AML-193 (cell line): ENCODE measurements at regions not wholly inside any gene's neighbourhood (a gene's known extent, or its start where the extent isn't known, plus 50 kb on each side); places are given as distances from the start of the nearest gene placed in this dataset.

ENCODE experiments used
- DNase-seq, 2 experiments: peaks; one replicate each; lab custom pipeline; 2025; lab: John Stamatoyannopoulos, UW

DNA sequence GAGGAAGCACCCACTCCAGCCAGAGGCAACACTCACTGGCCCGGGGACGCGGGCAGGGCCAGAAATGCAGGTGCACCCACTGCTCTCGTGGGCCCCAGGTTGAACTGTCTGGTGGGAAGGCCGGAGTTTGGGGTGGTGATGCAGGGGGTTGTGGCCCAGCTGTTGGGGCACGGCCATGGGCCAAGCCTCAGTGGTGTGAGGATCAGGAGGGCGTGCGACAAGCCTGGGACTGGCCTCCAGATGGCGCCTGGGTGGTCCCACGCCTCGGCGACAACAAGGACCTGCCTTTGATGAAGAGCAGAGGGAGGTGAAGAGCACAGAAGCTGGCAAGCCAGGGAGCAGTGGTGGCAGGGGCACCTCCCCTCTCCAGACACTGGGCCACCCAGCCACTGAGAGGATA, 240.8 kb downstream of the BRD1 start:
- DNase-seq = no peak

DNA sequence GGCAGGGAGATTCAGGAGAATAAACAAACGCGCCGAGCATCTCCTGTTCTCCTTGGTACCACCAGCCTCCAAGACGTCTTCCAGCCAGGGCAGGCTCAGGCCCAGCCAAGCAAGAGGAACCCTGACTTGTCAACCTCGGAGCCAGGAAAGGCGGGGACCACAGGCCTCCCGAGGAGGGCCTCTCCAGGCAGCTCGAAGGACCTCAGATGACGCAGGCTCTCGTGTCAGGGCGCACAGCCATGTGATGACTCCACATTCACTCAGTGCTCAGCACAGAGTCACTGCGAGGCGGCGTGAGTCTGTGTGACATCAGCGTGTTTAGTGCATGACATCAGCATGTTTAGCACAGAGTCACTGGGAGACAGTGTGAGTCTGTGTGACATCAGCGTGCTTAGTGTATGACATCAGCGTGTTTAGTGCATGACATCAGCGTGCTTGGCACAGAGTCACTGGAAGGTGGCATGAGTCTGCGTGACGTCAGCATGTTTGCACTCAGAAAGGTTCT, 241.4 kb downstream of the BRD1 start:
- DNase-seq = no peak

DNA sequence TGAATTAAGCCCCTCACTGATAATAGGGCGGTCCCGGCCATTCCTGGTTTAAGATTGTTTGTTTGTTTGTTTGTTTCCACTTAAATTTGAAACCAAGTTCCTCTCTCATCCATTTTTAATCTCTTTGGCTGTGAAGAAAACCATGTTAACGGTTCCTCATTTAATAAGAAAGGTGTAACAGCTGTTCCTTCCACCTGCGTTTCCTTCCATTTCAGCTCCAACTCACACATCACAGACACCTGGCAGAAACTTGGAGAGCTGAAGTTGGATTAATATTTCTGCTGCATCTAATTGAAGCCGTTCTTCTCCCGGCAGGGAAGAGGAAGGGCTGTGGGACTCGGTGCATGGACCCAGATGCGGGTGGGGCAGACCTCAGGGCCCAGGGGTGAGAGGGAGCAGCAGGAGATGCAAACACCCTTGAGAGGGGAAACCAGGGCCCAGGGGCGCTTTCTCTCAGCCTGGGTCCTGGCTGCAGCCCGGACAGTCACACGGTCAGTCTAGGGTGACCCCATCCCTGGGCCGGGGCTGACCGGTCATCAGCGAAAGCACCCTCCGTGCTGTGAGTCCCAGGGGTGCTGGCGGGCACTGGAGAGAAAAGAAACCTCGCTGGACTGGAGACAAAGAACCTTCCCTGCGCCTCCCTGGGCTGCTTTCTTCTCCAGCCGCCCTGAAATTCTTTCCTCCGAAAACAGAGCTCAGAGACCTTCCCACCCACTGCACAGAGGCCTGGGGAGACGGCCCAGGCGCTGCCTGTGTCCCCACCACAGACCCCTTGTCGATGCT, 242.0 kb downstream of the BRD1 start:
- no peak for DNase-seq

DNA sequence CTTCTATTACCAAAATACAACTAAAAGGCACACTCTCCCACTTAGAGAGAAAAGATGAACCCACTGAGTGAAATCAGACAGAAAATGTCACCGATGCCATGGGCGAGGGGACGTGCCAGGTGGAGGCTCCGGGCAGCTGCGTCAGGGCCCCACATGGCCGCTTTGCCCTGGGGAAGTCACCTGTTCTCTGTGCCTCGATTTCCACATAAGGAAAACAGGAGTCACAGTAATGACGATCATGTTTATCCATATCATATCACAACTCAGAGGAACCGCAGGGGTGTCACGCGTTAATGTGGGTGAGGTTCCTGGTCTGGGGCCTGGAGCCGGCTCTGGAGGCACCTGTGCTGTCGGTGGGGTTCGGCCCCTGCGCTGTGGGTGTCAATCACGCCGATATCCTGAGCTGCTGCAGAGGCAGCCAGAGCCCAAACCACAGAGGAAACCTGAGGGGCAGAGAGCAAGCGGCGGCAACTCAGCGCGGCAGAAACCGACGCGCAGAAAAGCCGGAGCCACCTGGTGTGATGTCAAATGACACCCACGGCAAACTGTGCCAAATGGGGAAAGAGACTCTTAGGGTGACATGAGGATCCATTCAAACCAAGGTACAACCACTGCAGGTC, 243.7 kb downstream of the BRD1 start:
- no peak for DNase-seq

DNA sequence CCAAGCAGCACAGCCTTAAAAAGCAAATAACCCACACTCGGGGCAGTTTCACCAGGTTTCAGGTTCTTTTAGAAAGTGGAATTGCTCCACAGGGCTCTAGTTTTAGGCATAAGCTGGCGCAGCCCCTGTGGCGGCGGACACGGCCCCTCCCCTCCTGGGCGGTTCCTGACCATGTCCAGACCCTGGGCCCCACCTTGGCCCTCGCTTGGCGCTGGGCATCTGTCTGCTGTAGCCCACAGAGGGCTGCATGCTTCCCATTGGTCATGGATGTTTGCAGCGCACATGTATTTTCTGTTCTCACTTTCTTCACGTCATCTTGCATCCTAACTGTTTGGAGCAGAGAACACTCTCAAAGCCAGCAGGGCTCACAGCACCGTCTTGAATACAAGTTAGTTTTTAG, 244.3 kb downstream of the BRD1 start:
- DNase-seq = no peak

DNA sequence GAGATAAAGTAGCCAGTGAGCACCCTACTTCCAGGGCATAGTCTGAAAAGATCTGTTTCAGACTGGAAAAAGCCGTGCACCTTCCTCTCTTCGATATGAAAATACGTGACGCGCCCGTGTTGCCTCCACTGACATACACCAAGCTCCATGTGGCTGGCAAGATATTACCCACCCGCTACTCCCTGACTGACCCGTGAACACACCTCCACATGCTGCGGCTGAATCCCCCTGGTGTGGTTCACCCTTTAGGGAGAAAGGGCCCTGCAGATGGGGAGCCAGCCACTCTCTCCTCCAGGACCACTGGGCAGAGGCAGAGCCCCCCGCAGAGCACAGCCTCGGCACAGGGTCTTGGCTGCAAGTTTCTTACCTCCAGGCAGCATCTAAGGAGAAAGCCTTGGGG, 245.0 kb downstream of the BRD1 start:
- no peak for DNase-seq

DNA sequence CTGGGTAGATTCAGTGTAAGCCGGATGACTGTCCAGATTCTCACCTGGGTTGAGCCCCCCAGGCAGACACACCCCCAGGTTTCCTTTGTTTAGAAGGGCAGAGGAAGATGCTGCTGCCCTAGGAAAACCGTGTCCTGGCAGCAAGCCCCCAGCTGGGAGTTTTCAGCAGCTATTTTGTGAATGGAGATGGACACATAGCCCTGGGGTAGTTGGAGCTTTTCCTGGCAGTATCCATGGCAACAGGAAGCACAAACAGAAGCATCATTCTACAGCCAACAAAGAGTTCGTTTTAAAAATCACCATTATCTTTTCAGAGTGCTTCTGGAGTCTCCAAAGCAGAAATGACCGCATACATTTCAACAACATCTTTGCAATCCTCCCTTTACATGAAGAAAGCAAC, 245.5 kb downstream of the BRD1 start:
- no peak for DNase-seq

DNA sequence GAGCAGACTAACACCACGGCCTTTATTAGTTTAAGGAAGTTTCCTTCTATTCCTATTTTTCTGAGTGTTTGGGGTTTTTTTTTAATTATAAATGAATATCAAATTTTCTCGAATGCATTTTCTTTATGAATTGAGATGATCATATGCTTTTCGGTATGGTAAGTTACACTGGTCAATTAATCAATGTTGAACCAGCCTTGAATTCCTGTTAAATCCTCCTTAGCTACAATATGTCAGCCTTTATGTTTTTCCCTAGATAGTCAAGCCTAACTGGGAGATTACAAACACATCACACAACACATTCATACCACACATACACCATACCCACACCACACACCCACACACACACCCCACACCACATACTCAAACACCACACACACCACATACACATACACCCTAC, 247.6 kb downstream of the BRD1 start:
- DNase-seq = no peak

DNA sequence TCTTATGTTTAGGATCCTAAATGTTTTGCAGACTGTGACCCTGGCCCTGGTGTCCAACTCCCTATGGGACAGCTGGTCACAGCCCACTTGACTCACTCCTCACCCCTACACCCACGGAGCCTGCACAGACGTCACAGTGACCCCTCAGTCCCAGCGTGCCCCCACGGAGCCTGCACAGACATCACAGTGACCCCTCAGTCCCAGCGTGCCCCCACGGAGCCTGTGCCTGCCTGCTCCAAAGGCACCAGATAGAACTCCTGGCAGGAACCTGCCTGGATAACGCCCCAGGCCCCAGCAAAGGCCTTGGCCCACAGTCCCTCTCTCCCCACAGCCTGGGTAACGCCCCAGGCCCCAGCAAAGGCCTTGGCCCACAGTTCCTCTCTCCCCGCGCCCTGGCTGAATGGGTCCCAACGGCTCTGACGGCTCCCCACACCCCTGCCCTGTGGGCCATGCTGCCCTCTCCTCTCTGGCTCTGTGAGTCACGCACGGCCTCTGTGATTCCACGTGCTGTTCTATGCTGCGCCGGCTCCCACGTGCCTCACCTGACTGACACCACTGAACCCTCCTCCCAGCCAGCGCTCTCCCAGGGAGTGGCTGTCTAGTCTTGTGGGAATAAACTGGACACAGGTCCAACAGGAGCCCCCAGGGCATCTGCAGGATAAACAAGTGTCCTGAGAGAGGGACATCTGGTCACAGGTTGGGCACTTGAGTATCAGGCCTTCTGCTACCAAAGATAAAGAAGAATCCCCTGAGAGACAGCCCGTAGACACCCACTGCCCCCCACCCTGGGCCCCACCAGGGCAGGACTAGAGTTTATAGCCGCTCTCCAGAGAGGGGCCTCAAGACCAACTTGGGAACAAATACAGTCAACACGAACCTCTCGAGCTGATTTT, 250.3 kb downstream of the BRD1 start:
- no peak for DNase-seq

DNA sequence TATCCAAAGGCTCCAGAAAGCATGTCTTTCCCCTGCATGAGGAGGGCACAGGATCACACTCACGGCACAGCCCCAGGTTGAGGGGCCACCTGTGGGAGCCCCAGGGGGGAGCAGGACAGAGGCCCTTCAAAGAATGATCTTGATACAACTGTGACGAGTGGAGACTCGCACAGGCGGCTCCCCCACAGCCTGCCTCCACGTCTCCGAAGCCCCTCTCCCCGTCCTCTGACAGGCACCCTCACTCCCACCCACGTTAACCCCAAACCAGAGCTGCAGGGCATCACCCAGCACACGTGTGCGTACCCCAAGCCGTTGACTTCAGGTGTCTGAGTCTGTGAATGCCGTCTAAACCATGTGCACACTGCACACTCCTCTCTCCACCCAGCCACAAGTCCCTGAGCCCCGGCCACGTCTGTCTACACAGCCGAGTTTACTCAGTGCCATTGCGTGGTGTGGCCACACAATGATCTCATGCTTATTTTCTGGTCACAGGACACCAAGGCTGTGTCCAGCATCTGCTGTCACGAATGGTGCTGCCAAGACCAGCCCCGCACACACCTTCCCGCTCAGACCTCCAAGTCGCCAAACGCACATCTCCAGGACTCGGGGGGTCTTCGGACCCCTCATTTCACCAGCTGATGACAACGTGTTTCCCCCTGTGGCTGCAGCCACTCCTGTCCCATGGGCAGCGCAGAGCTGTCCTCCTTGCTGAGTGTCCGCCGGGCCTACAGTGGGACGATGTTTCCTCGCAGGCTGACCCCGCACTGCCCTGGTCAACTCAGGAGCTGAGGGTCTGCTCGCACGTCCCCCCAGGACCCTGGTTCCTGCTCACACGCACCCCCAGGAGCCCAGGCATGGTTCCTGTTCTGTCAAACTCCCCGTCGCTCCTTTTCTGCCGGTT, 251.2 kb downstream of the BRD1 start:
- DNase-seq = no peak

DNA sequence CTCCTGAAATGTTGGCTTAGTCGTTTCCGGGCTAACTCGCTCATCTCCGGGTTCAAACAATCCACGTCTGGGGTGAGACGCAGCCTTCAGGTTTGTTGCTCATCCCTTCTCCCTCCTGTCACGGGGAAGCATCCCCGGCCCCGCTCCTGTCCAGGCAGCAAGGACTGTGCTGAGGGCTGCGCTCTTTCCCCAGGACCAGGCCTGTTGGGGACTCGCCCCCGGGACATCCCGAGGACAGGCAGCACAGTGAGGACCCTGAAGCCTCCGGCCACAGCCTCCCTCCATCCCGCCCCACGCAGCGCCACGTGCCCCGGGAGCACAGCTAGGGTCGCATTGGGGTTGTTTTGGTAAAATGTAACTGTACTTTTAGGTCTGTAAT, 252.0 kb downstream of the BRD1 start:
- no peak for DNase-seq

DNA sequence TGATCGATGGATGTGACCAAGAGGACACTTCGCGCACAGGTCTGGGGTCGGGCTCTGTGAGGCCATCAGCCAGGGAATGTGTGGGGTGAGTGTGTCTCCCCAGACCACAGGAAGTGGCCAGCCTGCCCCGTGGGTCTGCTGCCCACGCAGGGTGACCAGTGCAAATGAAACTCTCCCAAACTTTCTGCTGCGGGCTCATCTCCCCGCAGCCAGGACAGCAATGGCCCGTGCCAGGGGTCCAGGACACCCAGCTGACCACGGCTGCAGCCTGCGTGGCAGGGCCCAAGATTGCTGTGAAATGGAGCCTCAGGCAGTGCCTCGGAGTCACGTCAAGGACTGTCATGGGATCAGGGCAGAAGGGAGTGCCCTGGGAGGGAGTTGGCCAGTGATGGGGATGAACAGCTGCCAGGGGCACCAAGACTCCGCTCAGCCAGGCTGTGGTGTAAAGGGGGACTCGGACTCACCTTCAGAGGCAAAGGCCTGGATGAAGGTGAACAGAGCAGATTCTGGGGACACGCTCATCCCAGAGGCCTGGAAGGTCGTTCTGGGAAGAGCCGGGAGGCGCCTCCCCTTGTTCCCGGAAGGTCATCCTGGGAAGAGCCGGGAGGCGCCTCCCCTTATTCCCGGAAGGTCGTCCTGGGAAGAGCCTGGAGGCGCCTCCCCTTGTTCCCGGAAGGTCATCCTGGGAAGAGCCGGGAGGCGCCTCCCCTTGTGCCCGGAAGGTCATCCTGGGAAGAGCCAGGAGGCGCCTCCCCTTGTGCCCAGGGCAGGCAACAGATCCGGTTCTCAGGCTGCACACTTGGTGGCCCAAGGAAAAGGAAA, 252.6 kb downstream of the BRD1 start:
- DNase-seq = no peak

DNA sequence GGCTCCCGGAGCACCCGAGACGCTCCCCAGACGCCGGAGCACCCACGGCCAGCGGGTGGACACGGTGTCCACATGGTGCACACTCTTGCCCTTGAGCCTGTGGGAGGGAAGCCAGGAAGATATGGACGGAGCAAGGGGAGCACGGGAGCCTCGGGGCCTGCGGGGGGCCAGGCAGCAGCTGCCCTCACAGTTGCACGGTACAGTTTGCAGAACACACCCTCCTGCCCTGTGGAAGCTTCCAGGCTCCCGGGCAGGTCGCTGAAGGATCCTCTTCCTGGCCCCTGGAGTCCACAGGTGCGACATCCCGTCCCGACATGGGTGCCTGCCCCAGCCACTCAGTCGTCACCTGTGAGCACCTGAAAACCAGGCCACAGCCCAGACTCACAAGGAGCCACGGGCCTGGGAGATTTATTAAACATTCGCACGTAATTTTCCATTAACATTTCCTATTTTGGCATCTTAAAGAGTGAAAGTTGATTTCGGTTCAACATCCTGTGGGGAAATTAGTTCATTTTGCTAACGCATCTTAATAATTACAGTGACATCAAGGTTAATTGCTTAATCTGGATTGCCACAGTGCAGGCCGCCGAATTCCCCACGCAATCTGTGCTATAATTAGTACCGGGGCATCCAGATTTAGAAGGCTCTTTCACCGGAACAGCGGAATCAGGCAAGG, 253.3 kb downstream of the BRD1 start:
- DNase-seq = no peak

DNA sequence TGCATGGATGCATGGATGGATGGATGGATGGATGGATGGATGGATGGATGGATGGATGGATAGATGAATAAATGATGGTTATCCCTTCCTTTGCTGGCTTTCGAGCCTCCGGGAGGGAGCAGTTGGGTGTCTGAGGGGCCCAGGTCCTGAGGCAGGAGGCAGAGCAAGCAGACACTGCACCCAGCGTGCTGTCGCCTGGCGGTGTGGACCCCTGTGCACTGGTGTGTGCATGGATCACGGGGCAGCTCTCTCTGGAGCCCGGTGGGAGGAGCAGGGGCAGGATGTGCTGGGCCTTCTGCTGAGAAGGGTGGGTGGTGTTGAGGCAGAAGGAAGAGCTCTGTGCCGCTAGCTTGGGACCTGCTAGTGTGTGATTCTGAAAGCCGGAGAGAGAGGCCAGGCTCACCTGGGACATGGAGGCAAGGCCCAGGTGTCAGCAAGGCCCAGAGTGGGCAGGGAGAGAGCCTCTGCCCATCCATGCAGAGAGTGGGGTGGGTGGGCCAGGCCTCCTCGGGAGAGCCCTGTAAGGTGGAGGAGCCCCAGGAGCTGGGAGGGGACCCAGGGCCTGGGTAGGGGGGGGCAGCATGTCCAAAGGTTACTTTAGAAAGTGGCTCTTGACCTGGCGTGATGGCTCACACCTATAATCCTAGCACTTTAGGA, 254.4 kb downstream of the BRD1 start:
- no peak for DNase-seq

DNA sequence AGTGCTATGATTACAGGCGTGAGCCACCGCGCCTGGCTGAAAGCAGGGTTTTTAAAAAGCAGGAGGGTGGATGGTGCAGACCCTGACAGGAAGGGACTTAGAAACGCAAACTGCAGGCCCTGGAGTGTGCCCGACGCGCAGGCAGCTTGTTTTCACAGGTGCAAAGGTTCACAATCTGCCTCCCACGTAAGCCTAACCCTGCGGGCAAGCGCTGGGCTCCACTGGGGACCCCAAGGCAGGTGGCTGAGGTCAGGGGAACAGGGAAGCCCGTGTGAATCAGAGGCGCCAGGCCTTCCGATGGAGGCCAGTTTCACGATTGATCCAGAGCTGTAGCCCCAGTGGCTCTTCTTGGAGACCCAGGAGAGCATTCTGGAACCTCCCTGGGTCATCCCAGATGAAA, 256.3 kb downstream of the BRD1 start:
- no peak for DNase-seq

DNA sequence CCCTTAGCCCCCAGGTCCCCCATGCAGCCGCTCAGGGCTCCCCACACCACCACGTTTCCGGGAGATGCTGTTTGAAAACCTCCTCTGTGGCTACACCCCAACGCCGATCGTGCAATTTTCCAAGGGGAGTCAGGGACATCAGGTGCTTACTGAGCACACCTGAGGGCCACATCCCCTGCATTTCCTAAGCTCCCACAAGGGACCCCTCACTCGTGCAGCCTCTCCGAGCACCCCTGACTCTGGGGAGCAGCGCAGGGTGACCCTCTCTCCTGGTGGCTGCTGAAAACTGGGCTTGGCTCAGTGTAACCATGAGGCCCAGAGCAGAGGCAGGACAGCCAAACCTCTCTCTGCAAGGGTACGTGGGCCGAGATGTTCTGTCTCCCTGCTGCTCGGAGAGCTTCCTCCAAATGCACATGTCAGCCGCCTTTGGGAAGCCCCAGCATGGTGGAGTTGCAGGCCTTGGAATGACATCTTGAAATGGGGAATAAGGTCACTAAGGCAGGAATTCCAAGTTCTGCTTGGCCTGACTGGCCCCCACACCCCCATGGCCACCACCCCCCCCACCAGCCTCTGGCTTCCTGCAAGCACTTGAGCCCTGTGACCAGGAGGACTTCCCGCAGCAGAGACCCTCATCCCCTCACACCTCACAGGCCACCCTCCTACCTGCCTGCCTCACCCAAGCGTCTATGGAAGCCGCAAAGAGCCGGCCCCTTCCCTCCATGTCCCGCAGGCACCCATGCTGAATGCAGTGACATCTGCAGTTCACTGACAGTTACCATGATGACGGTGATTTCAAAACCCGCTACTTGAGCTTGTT, 257.4 kb downstream of the BRD1 start:
- DNase-seq = no peak

DNA sequence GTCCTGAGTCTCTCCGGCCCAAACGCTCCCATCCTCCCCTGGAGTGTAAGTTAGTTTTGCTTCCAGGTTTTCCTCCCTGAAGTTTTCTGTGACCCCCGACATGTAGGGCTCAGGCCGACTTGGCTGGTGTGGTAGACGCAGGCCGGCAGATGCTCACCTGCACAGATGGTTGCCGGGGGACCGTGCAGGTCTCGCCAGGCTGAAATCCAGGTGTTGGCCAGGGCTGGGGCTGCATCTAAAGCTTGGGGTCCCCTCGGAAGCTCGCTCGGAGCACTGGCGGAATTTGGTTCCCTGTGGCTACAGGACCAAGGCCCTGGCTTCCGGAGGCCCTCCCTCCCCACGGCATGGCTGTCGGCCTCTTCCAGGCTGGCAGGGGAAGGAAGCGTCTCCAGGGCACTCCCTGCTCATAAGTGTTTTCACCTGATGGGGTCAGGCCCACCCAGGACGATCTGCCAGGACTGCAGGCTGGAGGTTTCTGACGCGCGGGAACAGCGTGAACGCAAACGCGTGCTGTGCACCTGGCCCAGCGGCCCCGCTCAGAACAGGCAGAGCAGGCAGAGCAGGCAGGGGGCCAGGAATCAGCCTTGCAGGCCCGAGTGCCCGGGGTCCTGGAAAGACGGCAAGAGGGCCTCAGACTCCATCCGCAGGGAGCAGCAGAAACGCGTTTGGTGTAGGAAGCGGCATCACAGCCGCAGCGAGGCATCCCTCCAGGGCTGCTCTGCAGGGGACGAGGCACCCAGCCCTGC, 258.2 kb downstream of the BRD1 start:
- no peak for DNase-seq

DNA sequence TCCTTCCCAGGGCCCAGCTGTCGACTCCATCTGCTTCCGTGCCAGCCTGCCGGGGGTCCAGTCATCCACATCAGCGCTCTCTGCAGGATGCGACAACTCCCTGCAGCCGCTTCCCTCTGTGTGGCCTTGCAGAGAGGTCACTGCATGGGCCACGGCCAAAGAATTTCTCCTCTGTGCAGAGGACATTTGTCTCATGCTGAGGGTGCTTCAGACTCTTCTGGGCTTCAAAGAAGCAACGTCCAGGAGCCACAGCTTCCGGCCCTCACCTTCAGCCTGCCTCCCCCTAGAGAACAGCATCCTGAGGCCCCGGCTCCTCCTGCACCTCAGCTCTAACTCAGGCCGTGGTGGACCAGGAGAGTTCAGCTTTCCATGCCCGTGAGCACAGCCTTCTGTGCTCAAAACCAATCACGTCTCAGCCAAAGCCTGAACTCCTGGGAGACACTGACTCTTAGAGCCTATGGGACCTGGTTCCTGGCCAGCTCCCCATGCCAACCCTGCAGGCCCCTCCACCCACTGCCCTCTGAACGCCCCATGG, 258.9 kb downstream of the BRD1 start:
- no peak for DNase-seq
